NB4 (cell line): ENCODE measurements at regions not wholly inside any gene's neighbourhood (a gene's known extent, or its start where the extent isn't known, plus 50 kb on each side); places are given as distances from the start of the nearest gene placed in this dataset.

Experiments used
- CTCF ChIP-seq: IDR thresholded peaks from one replicate; pipeline ENCODE4 v1.5.1; 2012; ENCODE audit warnings: low read depth, low read length
- MAX ChIP-seq: IDR thresholded peaks from 2 replicates; pipeline ENCODE4 v1.6.1; 2011; ENCODE audit warnings: low read depth, low read length
- MYC ChIP-seq: IDR thresholded peaks from 2 replicates; pipeline ENCODE4 v1.6.1; 2011; ENCODE audit warnings: low read depth, low read length
- POLR2A ChIP-seq: IDR thresholded peaks from 2 replicates; pipeline ENCODE4 v1.6.1; 2011; ENCODE audit warnings: mild to moderate bottlenecking; ENCODE audit not compliant: insufficient read length; ENCODE audit errors: extremely low read depth

GRCh38 chr2:160842286-160842685, 317.9 kb upstream of the TANK start:
- no peak for TF ChIP-seq CTCF
- TF ChIP-seq POLR2A: no peak
- TF ChIP-seq MAX: no peak
- no peak for TF ChIP-seq MYC
